ENCODE measurements at regions not wholly inside any gene's neighbourhood (a gene's known extent, or its start where the extent isn't known, plus 50 kb on each side); places are given as distances from the start of the nearest gene placed in this dataset.
"Not testable (repeated sequence)": the region's sequence is repeated elsewhere in the genome, so short reads cannot be mapped to it uniquely, and the experiment has no call there.

DNA sequence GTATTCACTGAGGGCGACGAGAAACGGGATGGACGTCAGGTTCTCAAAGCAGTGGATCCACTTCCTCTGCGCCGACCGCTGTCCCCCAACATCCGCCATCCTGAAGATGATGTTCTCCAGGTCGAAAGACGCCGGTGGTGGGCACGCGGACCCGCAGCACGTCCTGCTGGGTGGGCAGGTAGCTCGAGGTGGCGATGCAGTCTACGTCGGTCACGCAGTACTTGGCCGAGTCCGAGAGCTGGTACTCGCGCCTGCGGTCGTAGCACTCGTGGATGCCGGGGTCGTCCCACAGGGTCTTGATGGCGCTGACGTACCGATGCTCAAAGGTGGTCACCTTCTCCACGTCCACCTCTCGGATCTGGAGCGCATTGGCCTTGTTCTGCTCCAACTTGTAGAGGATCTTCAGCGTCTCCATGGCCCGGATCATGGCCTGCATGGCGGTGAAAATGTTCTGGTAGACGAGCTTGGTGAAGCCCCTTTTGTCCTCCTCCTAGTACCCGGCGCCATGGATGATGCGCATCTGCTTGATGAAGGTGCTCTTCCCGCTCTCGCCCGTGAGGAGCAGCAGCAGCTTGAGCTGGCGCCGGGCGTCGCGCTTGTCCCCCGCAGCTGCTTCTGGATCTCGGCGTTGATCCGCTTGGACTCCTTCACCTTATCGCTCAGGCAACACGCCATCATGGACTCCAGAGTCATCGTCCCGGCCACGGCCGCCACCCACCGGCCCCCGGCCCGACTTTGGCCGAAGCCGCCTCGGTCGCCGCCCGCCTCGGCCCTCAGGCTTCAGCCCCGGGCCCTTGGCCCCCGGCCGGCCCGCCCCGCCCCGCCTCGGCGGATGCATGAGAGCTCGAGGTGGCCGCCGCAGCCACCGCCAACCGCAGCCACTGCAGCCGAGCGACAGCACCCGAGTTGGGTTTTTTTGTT, 122.9 kb upstream of the KCTD7 start:
- intact Hi-C loops (cut with DNase I) = no loop called here
- peak overlapping the region in 3 of 4 donors; percentile 31 to 48 (median 48) for H3K4me3 ChIP-seq
- no peak overlapping the region for H3K27ac ChIP-seq
- H3K36me3 ChIP-seq = no peaks in the 10 kb centered on the region
- TF ChIP-seq, protein P1, sequence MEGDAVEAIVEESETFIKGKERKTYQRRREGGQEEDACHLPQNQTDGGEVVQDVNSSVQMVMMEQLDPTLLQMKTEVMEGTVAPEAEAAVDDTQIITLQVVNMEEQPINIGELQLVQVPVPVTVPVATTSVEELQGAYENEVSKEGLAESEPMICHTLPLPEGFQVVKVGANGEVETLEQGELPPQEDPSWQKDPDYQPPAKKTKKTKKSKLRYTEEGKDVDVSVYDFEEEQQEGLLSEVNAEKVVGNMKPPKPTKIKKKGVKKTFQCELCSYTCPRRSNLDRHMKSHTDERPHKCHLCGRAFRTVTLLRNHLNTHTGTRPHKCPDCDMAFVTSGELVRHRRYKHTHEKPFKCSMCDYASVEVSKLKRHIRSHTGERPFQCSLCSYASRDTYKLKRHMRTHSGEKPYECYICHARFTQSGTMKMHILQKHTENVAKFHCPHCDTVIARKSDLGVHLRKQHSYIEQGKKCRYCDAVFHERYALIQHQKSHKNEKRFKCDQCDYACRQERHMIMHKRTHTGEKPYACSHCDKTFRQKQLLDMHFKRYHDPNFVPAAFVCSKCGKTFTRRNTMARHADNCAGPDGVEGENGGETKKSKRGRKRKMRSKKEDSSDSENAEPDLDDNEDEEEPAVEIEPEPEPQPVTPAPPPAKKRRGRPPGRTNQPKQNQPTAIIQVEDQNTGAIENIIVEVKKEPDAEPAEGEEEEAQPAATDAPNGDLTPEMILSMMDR (IDR thresholded peaks at IDR 0.05) = no peak
- TF ChIP-seq EP300 (IDR thresholded peaks at IDR 0.05) = no peak
- no peak for TF ChIP-seq POLR2AphosphoS5 (IDR thresholded peaks at IDR 0.05)
- TF ChIP-seq POLR2A (IDR thresholded peaks at IDR 0.05) = no peak
- 49 to 50% methylated on average over 86 of the region's 86 CpGs for WGBS, 2 donors
- no peaks in the 10 kb centered on the region for H3K9me3 ChIP-seq
- peaks cover 4 to 48% (median 12%) of the 10 kb centered on the region in 3 donors for H3K27me3 ChIP-seq
- peak; percentile 62 for DNase-seq
- H3K4me1 ChIP-seq = peaks cover 0 to 14% (median 8%) of the 10 kb centered on the region in 4 donors

DNA sequence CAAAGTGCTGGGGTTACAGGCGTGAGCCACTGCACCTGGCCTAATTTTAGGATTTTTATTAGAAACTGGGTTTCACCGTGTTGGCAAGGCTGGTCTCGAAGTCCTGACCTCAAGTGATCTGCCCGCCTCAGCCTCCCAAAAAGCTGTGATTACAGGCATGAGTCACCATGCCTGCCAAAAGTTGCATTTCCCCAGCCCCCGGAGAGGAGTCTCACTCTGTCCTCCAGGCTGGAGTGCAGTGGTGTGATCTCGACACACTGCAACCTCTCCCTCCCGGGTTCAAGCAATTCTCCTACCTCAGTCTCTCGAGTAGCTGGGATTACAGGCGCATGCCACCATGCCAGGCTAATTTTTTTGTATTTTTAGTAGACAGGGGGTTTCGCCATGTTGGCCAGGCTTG, 122.0 kb upstream of the KCTD7 start:
- H3K36me3 ChIP-seq; H3K27ac ChIP-seq; H3K4me3 ChIP-seq; intact Hi-C loops (cut with DNase I); H3K9me3 ChIP-seq: not testable (repeated sequence)
- 56 to 75% methylated on average over 10 of the region's 10 CpGs for WGBS, 2 donors
- peaks cover 0 to 14% (median 8%) of the 10 kb centered on the region in 4 donors for H3K4me1 ChIP-seq
- peaks cover 4 to 48% (median 12%) of the 10 kb centered on the region in 3 donors for H3K27me3 ChIP-seq
- DNase-seq = peak; percentile 54

DNA sequence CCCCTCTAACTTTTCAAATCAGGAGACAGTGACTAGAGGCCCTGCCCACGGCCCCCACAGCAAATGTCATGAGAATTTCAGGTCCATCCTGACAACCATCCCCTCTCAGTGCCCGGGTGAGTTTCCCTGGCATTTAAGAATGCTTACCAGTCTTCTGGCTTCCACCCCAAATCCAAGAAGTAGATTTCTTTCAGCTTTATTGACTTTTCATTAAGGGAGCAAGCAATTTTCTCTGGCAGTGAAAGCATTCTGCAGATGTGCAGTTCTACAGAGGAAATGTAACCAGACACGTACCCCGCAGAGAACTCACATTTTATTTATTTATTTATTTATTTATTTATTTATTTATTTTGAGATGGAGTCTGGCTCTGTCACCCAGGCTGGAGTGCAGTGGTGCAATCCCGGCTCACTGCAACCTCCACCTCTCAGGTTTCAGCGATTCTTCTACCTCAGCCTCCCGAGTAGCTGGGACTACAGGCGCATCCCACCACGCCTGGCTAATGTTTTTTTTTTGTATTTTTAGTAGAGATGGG, 120.9 kb upstream of the KCTD7 start:
- peaks cover 4 to 48% (median 12%) of the 10 kb centered on the region in 3 donors for H3K27me3 ChIP-seq
- no peaks in the 10 kb centered on the region for H3K36me3 ChIP-seq
- H3K4me3 ChIP-seq = no peak overlapping the region
- no peak overlapping the region for H3K27ac ChIP-seq
- H3K9me3 ChIP-seq = no peaks in the 10 kb centered on the region
- WGBS, 2 donors = 72 to 83% methylated on average over 9 of the region's 9 CpGs
- intact Hi-C loops (cut with DNase I) = no loop called here
- peaks cover 0 to 14% (median 8%) of the 10 kb centered on the region in 4 donors for H3K4me1 ChIP-seq
- TF ChIP-seq EP300 (IDR thresholded peaks at IDR 0.05) (no peak), POLR2AphosphoS5 (IDR thresholded peaks at IDR 0.05) (no peak), POLR2A (IDR thresholded peaks at IDR 0.05) (no peak)
- TF ChIP-seq, protein P1 (IDR thresholded peaks at IDR 0.05) = no peak
- peak; percentile 25 for DNase-seq

DNA sequence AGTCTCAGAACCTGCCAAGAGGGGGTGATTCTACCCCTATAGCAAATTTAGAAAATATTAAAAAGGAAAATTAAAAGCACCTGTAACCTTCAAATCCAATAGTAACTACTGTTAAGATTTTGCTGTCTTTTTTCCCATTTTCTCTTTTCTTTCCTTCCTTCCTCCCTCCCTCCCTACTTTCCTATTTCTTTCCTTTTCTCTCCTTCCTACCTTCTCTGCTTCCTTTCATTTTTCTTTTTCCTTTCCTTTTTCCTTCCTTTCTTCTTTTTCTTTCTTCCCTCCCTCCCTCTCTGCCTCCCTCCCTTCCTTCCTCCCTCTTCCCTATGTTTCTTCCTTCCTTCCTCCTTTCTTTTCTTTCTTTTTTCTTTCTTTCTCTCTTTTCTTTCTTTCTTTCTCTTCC, 120.2 kb upstream of the KCTD7 start:
- Histone ChIP-seq H3K9me3 (no peaks in the 10 kb centered on the region), H3K27ac (no peak overlapping the region), H3K36me3 (no peaks in the 10 kb centered on the region), H3K4me3 (no peak overlapping the region), H3K27me3 (peaks cover 4 to 48% (median 11%) of the 10 kb centered on the region in 3 donors), H3K4me1 (peaks cover 0 to 14% (median 8%) of the 10 kb centered on the region in 4 donors)
- TF ChIP-seq POLR2AphosphoS5 (IDR thresholded peaks at IDR 0.05) = no peak
- no peak for TF ChIP-seq POLR2A (IDR thresholded peaks at IDR 0.05)
- TF ChIP-seq, protein P1 (IDR thresholded peaks at IDR 0.05) = no peak
- TF ChIP-seq EP300 (IDR thresholded peaks at IDR 0.05) = no peak
- intact Hi-C loops (cut with DNase I) = no loop called here
- no peak for DNase-seq

DNA sequence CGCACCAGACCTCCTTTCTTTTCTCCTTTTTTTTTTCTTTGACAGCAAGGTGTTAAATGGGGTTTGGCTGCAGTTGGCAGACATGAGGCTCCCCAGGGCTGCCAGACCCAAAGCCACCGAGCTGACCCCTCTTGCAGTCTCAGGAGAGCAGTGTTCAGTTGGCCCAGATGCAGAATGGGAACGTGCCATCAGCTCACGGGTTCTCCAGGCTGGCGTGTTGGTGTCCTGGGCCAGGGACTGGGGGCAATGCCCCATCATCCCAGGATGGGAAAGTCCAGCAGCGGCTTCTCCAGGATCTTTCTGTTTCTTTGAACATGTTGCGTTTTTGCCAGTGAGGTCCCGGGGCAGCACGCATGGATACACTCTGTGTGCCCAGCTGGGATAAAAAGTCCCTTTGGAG, 114.6 kb upstream of the KCTD7 start:
- no peaks in the 10 kb centered on the region for H3K9me3 ChIP-seq
- DNase-seq = no peak
- no peak overlapping the region for H3K27ac ChIP-seq
- H3K36me3 ChIP-seq = no peaks in the 10 kb centered on the region
- H3K4me1 ChIP-seq = no peaks in the 10 kb centered on the region
- H3K27me3 ChIP-seq = no peaks in the 10 kb centered on the region
- WGBS, 2 donors = 82 to 84% methylated on average over 9 of the region's 9 CpGs
- no peak for TF ChIP-seq EP300 (IDR thresholded peaks at IDR 0.05)
- no peak for TF ChIP-seq POLR2A (IDR thresholded peaks at IDR 0.05)
- TF ChIP-seq, protein P1 (IDR thresholded peaks at IDR 0.05) = no peak
- no peak for TF ChIP-seq POLR2AphosphoS5 (IDR thresholded peaks at IDR 0.05)
- H3K4me3 ChIP-seq = no peak overlapping the region
- intact Hi-C loops (cut with DNase I) = no loop called here
